Neuronal stem cell (in vitro differentiated cells): ENCODE measurements at regions not wholly inside any gene's neighbourhood (a gene's known extent, or its start where the extent isn't known, plus 50 kb on each side); places are given as distances from the start of the nearest gene placed in this dataset.

Experiments
- DNase-seq: peaks from one replicate; pipeline ENCODE4 v3.0.0-alpha.2; 2013; ENCODE audit warnings: low spot score
- H2AFZ ChIP-seq: one replicate; pipeline ENCODE4 v1.6.1; 2013; ENCODE audit warnings: mild to moderate bottlenecking, low read length, inconsistent platforms
- H2AK5ac ChIP-seq: 2 replicates; pipeline ENCODE4 v1.6.1; 2013; ENCODE audit warnings: low read depth, mild to moderate bottlenecking, inconsistent platforms, low read length, moderate library complexity, mixed read lengths
- H2BK120ac ChIP-seq: 2 replicates; pipeline ENCODE4 v1.6.1; 2013; ENCODE audit warnings: low read depth, mild to moderate bottlenecking, inconsistent platforms, low read length, moderate library complexity, mixed read lengths
- H2BK12ac ChIP-seq: one replicate; pipeline ENCODE4 v1.6.1; 2013; ENCODE audit warnings: low read length, inconsistent platforms
- H2BK15ac ChIP-seq: 2 replicates; pipeline ENCODE4 v1.6.1; 2013; ENCODE audit warnings: mild to moderate bottlenecking, low read length, inconsistent platforms, mixed read lengths
- H2BK5ac ChIP-seq: one replicate; pipeline ENCODE4 v1.6.1; 2013; ENCODE audit warnings: inconsistent platforms, mild to moderate bottlenecking, low read length, moderate library complexity
- H3K14ac ChIP-seq: one replicate; pipeline ENCODE4 v1.6.1; 2013; ENCODE audit warnings: low read length, inconsistent platforms
- H3K18ac ChIP-seq: 2 replicates; pipeline ENCODE4 v1.6.1; 2013; ENCODE audit warnings: low read length, inconsistent platforms
- H3K23ac ChIP-seq: 2 replicates; pipeline ENCODE4 v1.6.1; 2013; ENCODE audit warnings: low read depth, mild to moderate bottlenecking, mixed read lengths, low read length, inconsistent platforms; ENCODE audit not compliant: poor library complexity
- H3K27ac ChIP-seq: replicated peaks from 3 replicates; pipeline ENCODE4 v1.5.1; 2013; ENCODE audit warnings: low read length, inconsistent platforms
- H3K27me3 ChIP-seq, 3 experiments: 2 replicates each; pipeline ENCODE4 v1.6.1; 2013; ENCODE audit warnings: low read length in 3 of 3, mild to moderate bottlenecking in 2 of 3, inconsistent platforms in 1 of 3, low read depth in 1 of 3, mixed read lengths in 1 of 3, moderate library complexity in 1 of 3; ENCODE audit not compliant: control insufficient read depth in 3 of 3, insufficient read depth in 3 of 3
- H3K36me3 ChIP-seq, 2 donors: replicated peaks in 1 of 2; 2 replicates each; pipeline ENCODE4 v1.6.1; 2013; ENCODE audit warnings: low read length in 2 of 2; ENCODE audit not compliant: control insufficient read depth in 2 of 2, insufficient read depth in 2 of 2
- H3K4ac ChIP-seq: 2 replicates; pipeline ENCODE4 v1.6.1; 2013; ENCODE audit warnings: inconsistent platforms, mild to moderate bottlenecking, low read length, moderate library complexity
- H3K4me1 ChIP-seq, 2 donors: 1 replicate in 1 of 2; 2 replicates in 1 of 2; pipeline ENCODE4 v1.6.1; 2013; ENCODE audit warnings: low read length in 2 of 2, low read depth in 1 of 2; ENCODE audit not compliant: control insufficient read depth in 2 of 2, insufficient read depth in 1 of 2
- H3K4me2 ChIP-seq: one replicate; pipeline ENCODE4 v1.6.1; 2013; ENCODE audit warnings: mild to moderate bottlenecking, low read length, inconsistent platforms; ENCODE audit not compliant: insufficient read depth, poor library complexity, severe bottlenecking
- H3K4me3 ChIP-seq, 2 donors: 2 replicates each; pipeline ENCODE4 v1.5.1; 2013; ENCODE audit warnings: low read length in 2 of 2, mild to moderate bottlenecking in 2 of 2, inconsistent platforms in 1 of 2, moderate library complexity in 1 of 2
- H3K79me1 ChIP-seq: one replicate; pipeline ENCODE4 v1.6.1; 2013; ENCODE audit warnings: low read depth, mild to moderate bottlenecking, inconsistent platforms, low read length, moderate library complexity
- H3K9ac ChIP-seq: one replicate; pipeline ENCODE4 v1.6.1; 2013; ENCODE audit warnings: mild to moderate bottlenecking, low read depth, low read length, inconsistent platforms; ENCODE audit not compliant: poor library complexity
- H3K9me3 ChIP-seq, 2 donors: replicated peaks in 1 of 2; 2 replicates each; pipeline versions ENCODE3 to v1.6.1; 2013; ENCODE audit warnings: low read length in 2 of 2, mild to moderate bottlenecking in 2 of 2, inconsistent platforms in 1 of 2, low read depth in 1 of 2, mixed read lengths in 1 of 2, moderate library complexity in 1 of 2; ENCODE audit not compliant: control insufficient read depth in 2 of 2, insufficient read depth in 1 of 2
- H4K8ac ChIP-seq: one replicate; pipeline ENCODE4 v1.6.1; 2013; ENCODE audit warnings: low read depth, mild to moderate bottlenecking, inconsistent platforms, low read length, moderate library complexity
- H4K91ac ChIP-seq: one replicate; pipeline ENCODE4 v1.6.1; 2013; ENCODE audit warnings: low read length, low read depth, mild to moderate bottlenecking, inconsistent platforms; ENCODE audit not compliant: poor library complexity
- WGBS, 2 donors: extraction: QIAGEN DNeasy Blood & Tissue Kit; methylation state at CpG; one replicate each; pipeline ENCODE4 v1.1.7; 2013; ENCODE audit warnings: missing lambda C conversion rate in 2 of 2, mixed read lengths in 1 of 2; ENCODE audit not compliant: insufficient read length in 2 of 2, insufficient replicate concordance in 1 of 2; ENCODE audit errors: extremely low coverage in 2 of 2; 5-methylcytosine and 5-hydroxymethylcytosine counted together

DNA sequence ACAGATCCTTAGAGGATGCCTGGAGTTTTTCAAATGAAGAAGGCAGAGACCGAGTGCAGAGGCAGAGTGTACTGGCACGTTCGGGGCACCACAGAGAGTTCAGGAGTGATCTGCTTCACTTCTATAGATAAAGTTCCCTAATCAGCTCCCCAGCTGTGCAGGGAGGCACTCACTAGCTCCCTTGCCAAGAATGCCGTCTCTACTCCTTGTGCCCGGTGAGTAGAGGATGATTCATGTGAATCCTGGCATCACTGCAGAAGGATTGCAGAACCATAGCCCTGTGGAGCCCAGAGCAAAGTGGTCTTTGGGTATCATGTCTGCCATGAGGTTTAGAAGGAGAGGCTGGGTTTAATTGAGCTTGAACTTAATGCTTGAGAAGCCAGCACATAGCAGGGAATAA is 510.1 kb upstream of the RAB6C start:
- Histone ChIP-seq H2AFZ (no peak overlapping the region), H3K9me3 (peaks cover 0 to 2% of the 10 kb centered on the region in 2 donors), H2BK15ac (no peak overlapping the region), H3K4me3 (no peak overlapping the region), H2BK5ac (no peak overlapping the region), H3K4ac (no peak overlapping the region), H2BK120ac (no peak overlapping the region), H3K4me2 (no peak overlapping the region), H3K27me3 (no peaks in the 10 kb centered on the region), H3K27ac (no peak overlapping the region), H3K18ac (no peak overlapping the region), H3K23ac (no peak overlapping the region), H3K79me1 (no peaks in the 10 kb centered on the region), H4K91ac (no peak overlapping the region), H3K4me1 (no peaks in the 10 kb centered on the region), H2AK5ac (no peak overlapping the region), H3K36me3 (no peaks in the 10 kb centered on the region), H2BK12ac (no peak overlapping the region), H3K9ac (no peak overlapping the region), H4K8ac (no peak overlapping the region), H3K14ac (no peak overlapping the region)
- no peak for DNase-seq
- no CpG with 5 or more reads among the region's 5 CpGs for WGBS, 2 donors

DNA sequence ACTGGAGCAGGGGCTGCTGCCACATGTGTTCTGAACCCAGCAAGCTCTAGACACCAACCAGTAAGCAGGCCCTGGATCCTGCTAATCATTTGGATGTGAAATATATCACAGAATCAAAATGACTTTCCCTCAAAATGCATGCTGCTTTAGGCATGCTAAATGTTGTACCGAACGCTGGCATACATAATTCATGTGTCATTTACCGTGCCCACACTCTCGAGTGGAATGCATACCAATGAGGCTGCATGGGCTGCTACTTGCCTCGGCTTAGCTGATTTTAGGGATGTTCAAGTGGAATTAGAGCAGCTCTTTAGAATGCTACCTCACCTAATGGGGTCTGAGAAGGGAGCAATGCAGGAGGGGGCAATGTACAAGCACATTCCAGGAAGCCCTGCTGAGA is 509.6 kb upstream of the RAB6C start:
- no CpG with 5 or more reads among the region's 5 CpGs for WGBS, 2 donors

DNA sequence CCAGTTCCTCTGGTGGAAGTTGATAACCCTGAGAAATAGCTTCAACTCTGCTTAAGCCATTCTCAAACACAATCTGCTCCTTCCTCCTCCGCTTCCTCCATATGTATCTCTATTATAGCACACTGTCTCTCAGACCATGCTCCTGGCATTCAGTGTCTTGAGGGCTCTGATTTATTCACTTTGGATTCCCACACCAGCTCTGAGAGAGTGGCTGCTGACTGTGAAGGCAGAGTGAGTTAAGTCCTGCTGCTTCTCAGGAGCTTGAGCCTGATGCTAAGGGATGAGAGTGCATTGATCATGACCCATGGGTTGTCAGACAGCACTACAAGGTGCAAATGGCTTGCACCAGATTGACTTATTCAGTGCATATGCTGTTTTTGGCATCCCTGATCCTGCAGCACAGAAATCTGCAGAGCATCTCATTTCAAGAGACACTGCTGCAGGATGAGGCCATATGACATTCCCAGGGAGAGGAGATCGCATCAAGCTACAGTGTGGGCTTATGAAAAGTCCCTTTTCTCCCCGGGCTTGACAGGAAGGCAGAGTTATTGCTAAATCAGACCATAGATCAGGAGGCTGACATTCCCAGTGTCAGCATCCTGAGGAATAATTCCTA is 500.5 kb upstream of the RAB6C start:
- H3K27ac ChIP-seq = no peak overlapping the region
- no peaks in the 10 kb centered on the region for H3K36me3 ChIP-seq
- H3K79me1 ChIP-seq = no peaks in the 10 kb centered on the region
- DNase-seq = no peak
- H2BK15ac ChIP-seq = no peak overlapping the region
- H2BK12ac ChIP-seq = no peak overlapping the region
- no peak overlapping the region for H4K91ac ChIP-seq
- H3K14ac ChIP-seq = no peak overlapping the region
- no peak overlapping the region for H2BK5ac ChIP-seq
- no peak overlapping the region for H4K8ac ChIP-seq
- no peak overlapping the region for H3K4me3 ChIP-seq
- no CpG with 5 or more reads among the region's 3 CpGs for WGBS, 2 donors
- no peak overlapping the region for H3K9ac ChIP-seq
- H3K4ac ChIP-seq = no peak overlapping the region
- H3K23ac ChIP-seq = no peak overlapping the region
- peaks cover 0 to 2% of the 10 kb centered on the region in 2 donors for H3K4me1 ChIP-seq
- H3K9me3 ChIP-seq = no peaks in the 10 kb centered on the region
- no peak overlapping the region for H2AK5ac ChIP-seq
- H3K4me2 ChIP-seq = no peak overlapping the region
- no peak overlapping the region for H2BK120ac ChIP-seq
- H3K18ac ChIP-seq = no peak overlapping the region
- H2AFZ ChIP-seq = no peak overlapping the region
- no peaks in the 10 kb centered on the region for H3K27me3 ChIP-seq

More for the DNA sequence above, 509.6 kb upstream of the RAB6C start:
- H3K4me3 ChIP-seq = no peak overlapping the region
- no peaks in the 10 kb centered on the region for H3K36me3 ChIP-seq
- H3K9ac ChIP-seq = no peak overlapping the region
- H3K23ac ChIP-seq = no peak overlapping the region
- no peak overlapping the region for H2BK120ac ChIP-seq
- no peak overlapping the region for H4K8ac ChIP-seq
- no peaks in the 10 kb centered on the region for H3K9me3 ChIP-seq
- H2AFZ ChIP-seq = no peak overlapping the region
- H3K27ac ChIP-seq = no peak overlapping the region
- H3K4me1 ChIP-seq = no peaks in the 10 kb centered on the region
- H2BK5ac ChIP-seq = no peak overlapping the region
- H3K4ac ChIP-seq = no peak overlapping the region
- no peak overlapping the region for H3K18ac ChIP-seq
- no peaks in the 10 kb centered on the region for H3K79me1 ChIP-seq
- H2BK12ac ChIP-seq = no peak overlapping the region
- no peak for DNase-seq
- no peaks in the 10 kb centered on the region for H3K27me3 ChIP-seq
- no peak overlapping the region for H2AK5ac ChIP-seq
- H4K91ac ChIP-seq = no peak overlapping the region
- no peak overlapping the region for H2BK15ac ChIP-seq
- no peak overlapping the region for H3K4me2 ChIP-seq
- no peak overlapping the region for H3K14ac ChIP-seq

DNA sequence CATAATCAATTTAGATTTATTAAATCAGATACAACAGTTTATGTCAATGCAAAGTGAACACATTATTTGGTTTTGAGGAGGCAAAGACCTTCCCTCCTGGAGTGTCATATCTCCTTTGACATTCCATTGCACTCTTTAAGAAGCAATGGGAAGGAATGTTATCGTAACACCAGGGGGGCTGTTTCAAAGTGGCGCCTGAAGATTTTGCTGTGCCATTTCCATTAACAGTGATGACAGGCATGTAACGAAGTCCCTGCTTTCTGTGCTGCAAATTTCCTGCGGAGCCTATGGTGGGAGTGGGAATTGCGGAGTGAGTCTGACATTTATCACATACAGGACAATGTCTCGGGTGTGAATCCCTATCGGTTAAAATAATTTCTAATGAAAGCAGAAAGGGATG is 499.6 kb upstream of the RAB6C start:
- Histone ChIP-seq H3K27me3 (no peaks in the 10 kb centered on the region), H2BK120ac (no peak overlapping the region), H3K4ac (no peak overlapping the region), H3K4me1 (peaks cover 0 to 2% of the 10 kb centered on the region in 2 donors), H2BK15ac (no peak overlapping the region), H3K4me2 (no peak overlapping the region), H3K18ac (no peak overlapping the region), H3K79me1 (no peaks in the 10 kb centered on the region), H2BK5ac (no peak overlapping the region), H2AK5ac (no peak overlapping the region), H3K14ac (no peak overlapping the region), H2AFZ (no peak overlapping the region), H3K36me3 (no peaks in the 10 kb centered on the region), H4K91ac (no peak overlapping the region), H3K23ac (no peak overlapping the region), H3K4me3 (no peak overlapping the region), H3K9ac (no peak overlapping the region), H3K9me3 (no peaks in the 10 kb centered on the region), H4K8ac (no peak overlapping the region), H3K27ac (no peak overlapping the region), H2BK12ac (no peak overlapping the region)
- no CpG with 5 or more reads among the region's 7 CpGs for WGBS, 2 donors
- no peak for DNase-seq
